ENCODE measurements at regions not wholly inside any gene's neighbourhood (a gene's known extent, or its start where the extent isn't known, plus 50 kb on each side); places are given as distances from the start of the nearest gene placed in this dataset.

DNA sequence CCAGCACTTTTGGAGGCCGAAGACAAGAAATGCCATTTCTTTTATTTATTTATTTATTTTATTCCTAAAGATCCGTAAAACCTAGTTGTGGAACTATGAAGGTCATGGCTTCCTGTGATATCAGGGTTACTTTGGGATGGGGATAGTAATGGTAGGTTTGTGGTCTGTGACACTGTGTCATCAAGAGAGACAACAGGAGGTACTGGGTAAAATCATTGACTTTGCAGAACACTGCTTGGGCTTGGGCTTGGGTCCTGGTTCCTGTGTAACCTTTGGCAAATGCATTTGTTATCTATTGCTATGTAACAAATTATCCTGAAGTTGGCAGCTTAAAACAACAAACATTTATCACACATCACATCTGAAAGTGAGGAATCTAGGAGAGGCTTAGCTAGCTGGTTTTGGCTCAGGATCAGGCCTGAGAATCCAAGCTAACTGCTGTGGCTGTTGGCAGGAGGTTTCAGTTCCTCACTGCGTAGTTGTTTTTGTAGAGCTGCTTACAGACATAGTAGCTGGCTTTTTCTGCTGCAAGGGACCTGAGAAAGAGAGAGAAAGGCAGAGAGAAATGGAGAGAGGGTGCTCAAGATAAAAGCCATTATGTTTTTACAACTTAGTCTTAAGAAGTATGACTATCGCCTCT, 576.4 kb upstream of the SLIT2 start:
- no peaks in the 10 kb centered on the region for H3K27me3 ChIP-seq (ENCODE audit: low read length)
- H3K4me3 ChIP-seq (ENCODE audit: insufficient read depth, low read length, poor library complexity, severe bottlenecking) = no peak overlapping the region
- H3K9me3 ChIP-seq (ENCODE audit: insufficient read depth, low read length) = no peaks in the 10 kb centered on the region
- no peak overlapping the region for H3K9ac ChIP-seq (ENCODE audit: low read length)
- H3F3A ChIP-seq (ENCODE audit: insufficient read depth) = no peaks in the 10 kb centered on the region
- H3K9me2 ChIP-seq (replicated peaks; ENCODE audit: insufficient read depth, low read length) = no peaks in the 10 kb centered on the region
- H2AFZ ChIP-seq (ENCODE audit: low read depth, low read length, severe bottlenecking) = no peak overlapping the region
- no peaks in the 10 kb centered on the region for H3K79me2 ChIP-seq (ENCODE audit: insufficient read depth, low read length)
- H3K36me3 ChIP-seq (ENCODE audit: low read length) = no peaks in the 10 kb centered on the region
- no peak overlapping the region for H3K27ac ChIP-seq (ENCODE audit: low read depth, low read length)
- H3K4me2 ChIP-seq (ENCODE audit: low read depth, low read length, poor library complexity, severe bottlenecking) = no peak overlapping the region
- no peak for TF ChIP-seq EZH2phosphoT487 (conservative IDR thresholded peaks at IDR 0.05; ENCODE audit: low read length)
- TF ChIP-seq, protein P1, sequence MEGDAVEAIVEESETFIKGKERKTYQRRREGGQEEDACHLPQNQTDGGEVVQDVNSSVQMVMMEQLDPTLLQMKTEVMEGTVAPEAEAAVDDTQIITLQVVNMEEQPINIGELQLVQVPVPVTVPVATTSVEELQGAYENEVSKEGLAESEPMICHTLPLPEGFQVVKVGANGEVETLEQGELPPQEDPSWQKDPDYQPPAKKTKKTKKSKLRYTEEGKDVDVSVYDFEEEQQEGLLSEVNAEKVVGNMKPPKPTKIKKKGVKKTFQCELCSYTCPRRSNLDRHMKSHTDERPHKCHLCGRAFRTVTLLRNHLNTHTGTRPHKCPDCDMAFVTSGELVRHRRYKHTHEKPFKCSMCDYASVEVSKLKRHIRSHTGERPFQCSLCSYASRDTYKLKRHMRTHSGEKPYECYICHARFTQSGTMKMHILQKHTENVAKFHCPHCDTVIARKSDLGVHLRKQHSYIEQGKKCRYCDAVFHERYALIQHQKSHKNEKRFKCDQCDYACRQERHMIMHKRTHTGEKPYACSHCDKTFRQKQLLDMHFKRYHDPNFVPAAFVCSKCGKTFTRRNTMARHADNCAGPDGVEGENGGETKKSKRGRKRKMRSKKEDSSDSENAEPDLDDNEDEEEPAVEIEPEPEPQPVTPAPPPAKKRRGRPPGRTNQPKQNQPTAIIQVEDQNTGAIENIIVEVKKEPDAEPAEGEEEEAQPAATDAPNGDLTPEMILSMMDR (IDR thresholded peaks at IDR 0.05; ENCODE audit: insufficient read depth, low read length, poor library complexity, severe bottlenecking) = no peak
- H4K20me1 ChIP-seq (ENCODE audit: low read depth, low read length) = no peaks in the 10 kb centered on the region

DNA sequence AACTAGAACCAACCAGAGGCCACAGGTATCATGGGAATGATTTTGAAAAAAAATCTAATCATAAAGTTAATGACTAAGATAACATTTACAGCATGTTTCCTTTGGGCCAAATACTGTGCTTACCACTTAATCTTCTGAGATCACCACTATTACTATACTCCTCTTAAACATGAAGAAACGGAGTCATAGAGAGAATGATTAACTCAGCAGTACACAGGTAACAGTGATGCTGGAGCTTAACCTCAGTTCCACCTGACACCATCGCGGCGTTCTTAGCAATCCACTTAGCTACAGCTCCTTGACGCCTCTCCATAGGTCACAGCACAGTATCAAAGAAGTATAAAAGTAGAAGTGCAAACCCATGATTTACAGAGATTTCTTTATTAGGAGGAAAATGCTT, 592.6 kb upstream of the SLIT2 start:
- Histone ChIP-seq H3K79me2 (ENCODE audit: insufficient read depth, low read length) (no peaks in the 10 kb centered on the region), H3K4me3 (ENCODE audit: insufficient read depth, low read length, poor library complexity, severe bottlenecking) (no peak overlapping the region), H3F3A (ENCODE audit: insufficient read depth) (no peaks in the 10 kb centered on the region), H3K27ac (ENCODE audit: low read depth, low read length) (no peak overlapping the region), H3K36me3 (ENCODE audit: low read length) (no peaks in the 10 kb centered on the region), H3K9me2 (replicated peaks; ENCODE audit: insufficient read depth, low read length) (no peaks in the 10 kb centered on the region), H3K27me3 (ENCODE audit: low read length) (no peaks in the 10 kb centered on the region), H4K20me1 (ENCODE audit: low read depth, low read length) (no peaks in the 10 kb centered on the region), H3K9ac (ENCODE audit: low read length) (no peak overlapping the region), H3K4me2 (ENCODE audit: low read depth, low read length, poor library complexity, severe bottlenecking) (no peak overlapping the region), H3K9me3 (ENCODE audit: insufficient read depth, low read length) (no peaks in the 10 kb centered on the region), H2AFZ (ENCODE audit: low read depth, low read length, severe bottlenecking) (no peak overlapping the region)
- no peak for TF ChIP-seq EZH2phosphoT487 (conservative IDR thresholded peaks at IDR 0.05; ENCODE audit: low read length)
- TF ChIP-seq, protein P1 (IDR thresholded peaks at IDR 0.05; ENCODE audit: insufficient read depth, low read length, poor library complexity, severe bottlenecking) = no peak

- Histone ChIP-seq H3K9me3 (ENCODE audit: insufficient read depth, low read length) (no peaks in the 10 kb centered on the region), H3F3A (ENCODE audit: insufficient read depth) (no peaks in the 10 kb centered on the region), H3K27ac (ENCODE audit: low read depth, low read length) (no peak overlapping the region), H3K9me2 (replicated peaks; ENCODE audit: insufficient read depth, low read length) (no peaks in the 10 kb centered on the region), H3K9ac (ENCODE audit: low read length) (no peak overlapping the region), H3K4me2 (ENCODE audit: low read depth, low read length, poor library complexity, severe bottlenecking) (no peak overlapping the region), H3K79me2 (ENCODE audit: insufficient read depth, low read length) (no peaks in the 10 kb centered on the region), H3K27me3 (ENCODE audit: low read length) (no peaks in the 10 kb centered on the region), H2AFZ (ENCODE audit: low read depth, low read length, severe bottlenecking) (no peak overlapping the region), H4K20me1 (ENCODE audit: low read depth, low read length) (no peaks in the 10 kb centered on the region), H3K4me3 (ENCODE audit: insufficient read depth, low read length, poor library complexity, severe bottlenecking) (no peak overlapping the region), H3K36me3 (ENCODE audit: low read length) (no peaks in the 10 kb centered on the region)
- no peak for TF ChIP-seq EZH2phosphoT487 (conservative IDR thresholded peaks at IDR 0.05; ENCODE audit: low read length)
- TF ChIP-seq, protein P1 (IDR thresholded peaks at IDR 0.05; ENCODE audit: insufficient read depth, low read length, poor library complexity, severe bottlenecking) = no peak
Observed at GRCh38 chr4:19657856-19658255, 593.8 kb upstream of the SLIT2 start.

All from SU-DHL-6 (cell line).